ENCODE measurements at regions not wholly inside any gene's neighbourhood (a gene's known extent, or its start where the extent isn't known, plus 50 kb on each side); places are given as distances from the start of the nearest gene placed in this dataset.
"Not testable (repeated sequence)": the region's sequence is repeated elsewhere in the genome, so short reads cannot be mapped to it uniquely, and the experiment has no call there.

- no peak for DNase-seq (ENCODE audit: low read depth in 3 of 3, low spot score in 2 of 3)
Measured at GRCh38 chr3:21979706-21980105, 228.7 kb upstream of the ZNF385D start.

GRCh38 chr3:21989341-21990042 lies 238.5 kb upstream of the ZNF385D start:
- no peak for DNase-seq (ENCODE audit: low read depth in 3 of 3, low spot score in 2 of 3)

GRCh38 chr3:21991061-21991460 lies 240.1 kb upstream of the ZNF385D start:
- no peak for DNase-seq (ENCODE audit: low read depth in 3 of 3, low spot score in 2 of 3)

DNA sequence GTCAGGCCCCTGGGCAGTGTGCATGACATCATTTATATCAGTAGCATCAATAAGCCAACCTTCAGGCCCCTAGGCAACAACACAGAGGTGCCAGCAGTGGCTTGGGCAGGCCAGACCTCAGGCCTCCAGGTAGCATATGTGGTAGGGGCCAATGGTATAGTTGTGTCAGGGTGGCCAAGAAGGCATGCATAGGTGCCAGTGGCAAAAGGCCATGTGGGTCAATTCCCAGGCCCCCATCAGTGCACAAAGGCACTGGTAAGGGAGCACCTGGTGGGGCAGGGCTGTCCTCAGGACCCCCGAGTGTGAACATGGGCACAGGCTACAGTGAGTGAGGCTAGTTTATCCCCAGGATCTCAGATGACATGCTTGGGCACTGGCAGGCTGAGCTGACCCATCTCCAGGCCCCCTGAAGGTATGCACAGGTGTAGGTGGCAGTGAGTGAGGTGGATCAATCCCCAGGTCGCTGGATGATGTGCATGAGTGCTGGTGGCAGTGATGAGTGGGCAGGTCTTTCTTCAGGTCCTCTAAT lies 244.1 kb upstream of the ZNF385D start:
- DNase-seq (ENCODE audit: low read depth in 3 of 3, low spot score in 2 of 3): no peak

DNA sequence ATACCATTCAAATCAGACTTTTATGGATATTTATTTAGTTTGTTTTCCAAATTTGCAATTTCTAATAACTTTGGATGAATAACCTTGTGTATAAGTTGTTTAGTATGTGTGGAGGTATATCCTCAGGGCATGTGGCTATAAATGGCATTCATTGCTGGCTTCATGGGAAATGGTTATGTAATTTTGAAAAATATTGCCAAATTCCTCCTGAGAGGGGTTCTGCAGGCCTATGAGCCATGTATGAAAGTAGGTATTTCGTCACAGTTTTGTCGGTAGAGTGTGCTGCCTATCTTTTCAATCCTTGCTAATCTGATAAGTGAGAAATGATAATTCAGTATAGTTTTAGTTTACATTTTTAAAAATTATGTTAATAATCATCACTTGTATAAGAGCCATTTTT lies 256.4 kb upstream of the ZNF385D start:
- no peak for DNase-seq (ENCODE audit: low read depth in 3 of 3, low spot score in 2 of 3)

DNA sequence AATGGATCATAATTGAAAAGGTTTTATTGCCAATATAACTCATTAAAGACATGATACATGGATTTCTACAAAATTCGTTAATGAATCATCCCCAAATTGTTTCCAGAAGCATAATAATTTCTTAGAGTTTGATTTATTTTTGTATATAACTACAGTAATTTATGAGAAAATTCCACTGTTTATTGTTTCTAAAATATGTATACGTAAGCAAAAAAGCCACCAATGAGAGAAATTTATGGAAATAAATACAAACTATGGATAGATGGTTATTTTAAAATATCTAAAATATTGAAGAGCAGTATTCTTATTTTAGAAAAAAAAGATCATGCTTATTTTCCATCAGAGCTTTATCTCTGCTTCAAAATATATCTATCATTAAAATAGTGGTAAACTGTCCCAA lies 260.0 kb upstream of the ZNF385D start:
- no peak for DNase-seq (ENCODE audit: low read depth in 3 of 3, low spot score in 2 of 3)

GRCh38 chr3:22012471-22012870 lies 261.5 kb upstream of the ZNF385D start:
- DNase-seq (ENCODE audit: low read depth in 3 of 3, low spot score in 2 of 3): no peak

- no peak for DNase-seq (ENCODE audit: low read depth in 3 of 3, low spot score in 2 of 3)
Measured at GRCh38 chr3:22013641-22014040, 262.6 kb upstream of the ZNF385D start.

- DNase-seq (ENCODE audit: low read depth in 3 of 3, low spot score in 2 of 3): no peak
Measured at GRCh38 chr3:22016197-22016596, 265.2 kb upstream of the ZNF385D start.

DNA sequence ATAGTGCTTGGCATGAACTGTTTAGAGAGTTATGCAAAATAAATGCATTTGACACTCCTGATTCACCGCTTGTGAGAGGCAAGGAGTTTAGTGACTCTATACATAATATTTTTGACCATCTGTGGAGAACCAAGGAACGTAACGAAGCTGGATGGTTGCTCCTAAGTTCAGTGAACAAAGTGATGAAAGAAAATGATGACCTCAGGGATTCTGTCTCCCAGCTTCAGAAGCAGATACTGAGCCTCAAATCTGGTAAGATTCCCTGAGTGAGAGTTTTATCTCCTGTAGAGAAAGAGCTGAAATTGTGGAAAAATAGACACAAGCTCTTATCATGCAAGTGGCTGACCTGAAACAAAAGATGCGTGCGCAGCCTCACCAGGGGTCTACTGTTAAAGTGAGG lies 273.6 kb upstream of the ZNF385D start:
- DNase-seq (ENCODE audit: low read depth in 3 of 3, low spot score in 2 of 3): not testable (repeated sequence)

DNA sequence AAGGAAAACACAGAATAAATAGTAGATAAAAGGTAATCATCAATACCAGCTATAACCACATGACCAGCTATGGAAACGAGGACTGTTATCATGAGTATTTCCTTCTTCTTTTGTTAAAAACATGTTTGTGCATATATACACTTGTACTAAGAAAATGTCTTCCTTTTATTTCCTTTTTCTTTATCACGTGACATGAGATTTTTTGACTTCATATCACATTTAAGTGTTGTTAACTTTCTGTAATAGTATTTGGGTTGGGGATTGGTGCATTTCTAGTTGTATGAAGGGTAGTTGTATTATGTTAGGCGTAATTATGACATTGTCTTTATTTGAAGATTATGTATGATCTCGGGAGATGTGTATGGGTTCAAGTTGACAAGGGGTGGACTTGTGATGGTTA lies 278.5 kb upstream of the ZNF385D start:
- no peak for DNase-seq (ENCODE audit: low read depth in 3 of 3, low spot score in 2 of 3)

GRCh38 chr3:22039161-22039560 lies 288.2 kb upstream of the ZNF385D start:
- no peak for DNase-seq (ENCODE audit: low read depth in 3 of 3, low spot score in 2 of 3)

DNA sequence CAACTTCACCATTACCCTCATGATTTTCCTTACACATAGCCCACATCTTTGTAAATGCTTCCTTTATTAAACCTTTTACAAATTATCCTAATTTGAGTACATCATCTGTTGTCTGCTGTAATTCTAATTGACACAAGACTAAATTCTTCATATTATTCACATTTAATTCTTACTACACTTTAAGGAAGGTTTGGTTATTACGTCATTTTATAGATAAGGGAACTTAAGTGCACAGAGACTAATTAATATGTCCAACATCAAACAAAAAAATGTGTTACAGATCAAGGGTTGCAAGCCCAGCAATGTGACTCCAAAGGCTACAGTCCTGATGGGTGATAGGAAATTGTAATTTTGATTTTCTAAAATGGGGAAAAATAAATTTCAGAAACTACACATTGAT lies 289.1 kb upstream of the ZNF385D start:
- DNase-seq (ENCODE audit: low read depth in 3 of 3, low spot score in 2 of 3): no peak

- DNase-seq (ENCODE audit: low read depth in 3 of 3, low spot score in 2 of 3): no peak
Measured at GRCh38 chr3:22045882-22046281, 294.9 kb upstream of the ZNF385D start.

DNA sequence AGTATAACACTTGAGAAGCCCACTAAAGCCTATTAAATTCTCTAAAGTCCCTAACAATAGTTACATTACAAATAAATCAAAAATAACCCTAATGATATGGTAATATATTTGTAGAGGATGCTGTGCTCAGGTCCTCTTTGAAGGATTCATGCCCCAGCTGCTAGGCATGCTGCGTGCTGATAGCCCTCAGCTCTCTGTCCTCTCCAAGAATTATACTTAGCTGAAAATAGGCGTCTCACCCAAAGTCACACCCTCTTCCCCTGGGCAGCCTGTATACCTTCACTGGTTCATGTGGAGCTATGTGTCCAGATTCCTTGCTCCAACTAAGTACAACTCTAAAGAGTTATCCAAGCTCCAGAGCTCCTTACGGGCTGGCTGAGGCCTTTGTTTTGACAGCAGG lies 312.5 kb upstream of the ZNF385D start:
- no peak for DNase-seq (ENCODE audit: low read depth in 3 of 3, low spot score in 2 of 3)

- no peak for DNase-seq (ENCODE audit: low read depth in 3 of 3, low spot score in 2 of 3)
Measured at GRCh38 chr3:22068619-22069018, 317.6 kb upstream of the ZNF385D start.

DNA sequence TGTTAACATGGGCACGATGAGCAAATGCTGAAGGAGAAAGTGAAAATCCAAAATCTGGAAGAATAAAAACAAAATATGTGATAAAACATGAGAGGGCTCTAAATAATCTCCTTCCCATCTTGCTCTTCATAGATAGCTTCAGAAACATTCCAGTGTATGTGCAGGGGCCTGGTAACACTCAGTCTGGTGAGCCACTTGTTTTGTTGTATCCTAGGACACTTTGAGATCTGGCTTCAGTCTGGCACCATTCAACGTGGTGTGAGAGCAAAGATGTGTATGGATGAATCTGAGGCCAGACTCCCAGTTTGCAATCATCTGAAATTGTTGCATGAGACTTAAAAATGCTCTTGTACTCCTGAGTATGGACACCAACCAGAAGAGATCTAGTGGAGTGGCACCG lies 337.2 kb upstream of the ZNF385D start:
- no peak for DNase-seq (ENCODE audit: low read depth in 3 of 3, low spot score in 2 of 3)

DNA sequence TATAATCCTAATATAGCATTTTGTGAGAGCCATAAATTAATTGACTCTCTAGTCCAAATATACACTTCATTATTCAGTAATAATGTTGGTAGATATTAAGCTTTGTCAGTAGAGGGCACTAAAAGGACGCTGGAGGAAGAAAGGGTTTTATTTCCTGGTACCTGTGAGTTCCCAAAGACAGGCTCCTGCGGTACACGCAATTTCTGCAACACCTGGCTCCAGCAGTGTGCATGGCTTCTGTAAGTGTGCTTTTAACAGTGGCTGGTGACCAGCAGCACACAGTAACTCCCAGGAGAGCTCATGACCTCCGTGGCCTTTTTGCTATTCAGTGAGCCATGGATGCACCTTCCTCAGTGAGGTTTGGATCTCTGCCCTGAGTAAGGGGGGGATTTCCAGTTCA lies 338.3 kb upstream of the ZNF385D start:
- no peak for DNase-seq (ENCODE audit: low read depth in 3 of 3, low spot score in 2 of 3)

GRCh38 chr3:22091329-22091728 lies 340.3 kb upstream of the ZNF385D start:
- DNase-seq (ENCODE audit: low read depth in 3 of 3, low spot score in 2 of 3): no peak

GRCh38 chr3:22098021-22098420 lies 347.0 kb upstream of the ZNF385D start:
- DNase-seq (ENCODE audit: low read depth in 3 of 3, low spot score in 2 of 3): no peak

GRCh38 chr3:22101351-22101750 lies 350.3 kb upstream of the ZNF385D start:
- no peak for DNase-seq (ENCODE audit: low read depth in 3 of 3, low spot score in 2 of 3)

DNA sequence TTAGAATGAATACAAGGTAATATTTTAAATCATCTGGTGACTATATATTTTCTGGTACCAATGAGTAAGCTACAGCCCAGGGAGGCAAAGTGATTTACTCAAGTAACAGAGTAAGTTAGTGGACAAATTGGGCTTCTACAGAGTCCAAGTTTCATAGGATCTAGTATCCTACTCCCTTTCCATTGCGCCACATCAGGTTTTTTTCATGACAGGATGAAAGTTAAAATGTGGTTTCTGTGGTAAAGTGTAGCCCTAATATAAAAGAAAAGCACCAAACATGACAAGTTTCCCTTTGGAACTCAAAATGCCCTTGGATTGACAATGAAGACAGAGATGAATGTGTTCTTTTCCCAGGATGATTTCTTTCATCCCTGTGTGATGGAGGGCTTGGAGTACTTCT lies 350.8 kb upstream of the ZNF385D start:
- DNase-seq (ENCODE audit: low read depth in 3 of 3, low spot score in 2 of 3): no peak

DNA sequence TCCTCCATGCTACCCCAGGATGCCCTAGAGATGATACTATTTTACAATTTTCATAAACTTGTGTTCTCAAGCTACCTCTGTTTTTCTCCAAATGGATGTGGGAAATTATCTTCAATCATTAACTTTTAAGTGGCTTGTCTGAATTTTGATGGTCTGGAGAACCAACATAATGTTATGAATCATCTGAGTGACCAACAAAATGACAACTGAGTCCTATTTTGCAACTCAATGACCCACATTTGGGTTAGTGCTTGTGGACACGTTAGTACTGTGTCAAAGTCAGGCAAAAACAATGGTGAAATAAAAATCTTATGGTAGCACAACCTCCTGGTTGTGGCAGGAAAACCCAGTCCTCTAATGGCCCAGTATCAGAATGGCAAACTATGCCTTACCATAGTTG lies 352.4 kb upstream of the ZNF385D start:
- DNase-seq (ENCODE audit: low read depth in 3 of 3, low spot score in 2 of 3): no peak

All from right renal cortex interstitium (tissue), 3 donors.